BLaER1 (cell line): ENCODE measurements at regions not wholly inside any gene's neighbourhood (a gene's known extent, or its start where the extent isn't known, plus 50 kb on each side); places are given as distances from the start of the nearest gene placed in this dataset.

Experiments used
- H3K27ac ChIP-seq: shearing (Covaris generic); formaldehyde crosslinking; 2 replicates; pipeline ENCODE4 v1.8.1; 2022
- H3K27me3 ChIP-seq: shearing (Covaris generic); formaldehyde crosslinking; 2 replicates; pipeline ENCODE4 v1.8.1; 2022
- H3K36me3 ChIP-seq: shearing (Covaris generic); formaldehyde crosslinking; 2 replicates; pipeline ENCODE4 v1.8.1; 2022
- H3K4me1 ChIP-seq: shearing (Covaris generic); formaldehyde crosslinking; 2 replicates; pipeline ENCODE4 v1.8.1; 2022
- H3K4me2 ChIP-seq: shearing (Covaris generic); formaldehyde crosslinking; 2 replicates; pipeline ENCODE4 v1.8.1; 2022
- H3K4me3 ChIP-seq: shearing (Covaris generic); formaldehyde crosslinking; 2 replicates; pipeline ENCODE4 v1.8.1; 2022
- H3K9ac ChIP-seq: shearing (Covaris generic); formaldehyde crosslinking; 2 replicates; pipeline ENCODE4 v1.8.1; 2022
- H3K9me3 ChIP-seq: shearing (Covaris generic); formaldehyde crosslinking; 2 replicates; pipeline ENCODE4 v1.8.1; 2022
- H4K20me1 ChIP-seq: shearing (Covaris generic); formaldehyde crosslinking; 2 replicates; pipeline ENCODE4 v1.8.1; 2022
- Cebpa-rat ChIP-seq: shearing (Covaris generic); IDR thresholded peaks from 2 replicates; pipeline ENCODE4 v1.8.1; 2022

DNA sequence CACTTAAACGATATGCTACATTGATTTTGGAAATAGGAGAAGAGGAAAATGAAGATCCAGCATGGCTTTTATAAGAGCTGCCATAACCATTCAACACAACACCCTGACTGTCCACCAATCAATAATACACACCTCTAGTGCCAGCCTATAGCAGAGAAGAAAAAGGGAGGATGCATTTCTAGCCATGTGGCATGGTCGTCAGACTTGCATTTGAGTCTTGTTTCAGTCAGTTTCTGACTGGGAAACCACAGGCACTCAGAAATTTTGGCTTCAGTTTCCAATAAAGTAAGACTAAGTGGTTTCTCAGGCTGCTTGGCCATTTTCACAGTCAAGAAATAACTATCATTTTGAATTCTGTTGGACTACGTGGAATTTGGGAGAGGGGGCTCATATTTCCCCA, 523.5 kb upstream of the LRRC4C start:
- Histone ChIP-seq H3K4me1 (no peaks in the 10 kb centered on the region), H3K36me3 (no peaks in the 10 kb centered on the region), H3K27me3 (no peaks in the 10 kb centered on the region), H3K27ac (no peak overlapping the region), H3K4me2 (no peak overlapping the region), H4K20me1 (no peaks in the 10 kb centered on the region), H3K9me3 (no peaks in the 10 kb centered on the region), H3K4me3 (no peak overlapping the region), H3K9ac (no peak overlapping the region)
- TF ChIP-seq Cebpa-rat: no peak

DNA sequence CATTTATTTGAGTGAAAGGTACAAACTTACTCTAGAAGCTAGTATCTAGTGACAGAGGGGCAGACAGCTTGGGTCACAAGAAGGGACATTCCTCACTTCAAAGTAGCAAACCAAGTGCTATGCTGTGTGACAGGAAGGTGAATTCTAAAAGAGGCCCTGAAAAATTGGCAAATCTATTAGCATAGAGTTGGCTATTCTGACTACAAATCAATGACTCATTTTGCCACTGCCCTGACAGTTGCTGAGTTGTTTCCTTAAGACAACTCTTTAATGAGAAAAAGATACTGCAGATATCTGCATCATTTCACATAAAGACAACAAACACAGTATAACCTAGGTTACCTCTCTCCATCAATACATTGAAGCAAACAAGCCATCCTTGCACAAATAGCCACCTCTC, 524.0 kb upstream of the LRRC4C start:
- no peak for TF ChIP-seq Cebpa-rat
- H3K27me3 ChIP-seq: no peaks in the 10 kb centered on the region
- H4K20me1 ChIP-seq: no peaks in the 10 kb centered on the region
- no peak overlapping the region for H3K4me2 ChIP-seq
- no peak overlapping the region for H3K27ac ChIP-seq
- no peak overlapping the region for H3K4me3 ChIP-seq
- no peaks in the 10 kb centered on the region for H3K9me3 ChIP-seq
- no peak overlapping the region for H3K9ac ChIP-seq
- H3K36me3 ChIP-seq: no peaks in the 10 kb centered on the region
- no peaks in the 10 kb centered on the region for H3K4me1 ChIP-seq

DNA sequence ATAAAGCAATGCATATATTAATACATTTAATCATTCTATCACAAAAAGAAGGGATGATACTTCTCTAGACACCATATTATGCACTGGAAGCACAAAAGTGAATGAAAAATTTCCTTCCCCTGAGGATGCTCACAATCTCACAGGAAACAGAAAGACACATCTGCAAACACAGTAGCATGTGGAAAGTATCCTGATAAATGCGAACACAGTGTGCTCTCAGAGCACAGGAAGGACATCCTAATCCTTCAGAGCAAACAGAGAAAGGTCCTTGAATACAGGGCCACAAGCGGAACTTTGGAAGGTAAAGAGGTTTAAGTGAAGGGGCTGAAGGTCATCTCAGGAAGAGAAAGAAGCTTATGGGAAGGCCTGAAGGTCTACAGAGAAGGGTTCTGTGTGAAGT, 524.6 kb upstream of the LRRC4C start:
- no peak for TF ChIP-seq Cebpa-rat
- Histone ChIP-seq H3K36me3 (no peaks in the 10 kb centered on the region), H3K27ac (no peak overlapping the region), H3K4me1 (no peaks in the 10 kb centered on the region), H3K9me3 (no peaks in the 10 kb centered on the region), H3K27me3 (no peaks in the 10 kb centered on the region), H3K4me3 (no peak overlapping the region), H3K4me2 (no peak overlapping the region), H3K9ac (no peak overlapping the region), H4K20me1 (no peaks in the 10 kb centered on the region)

DNA sequence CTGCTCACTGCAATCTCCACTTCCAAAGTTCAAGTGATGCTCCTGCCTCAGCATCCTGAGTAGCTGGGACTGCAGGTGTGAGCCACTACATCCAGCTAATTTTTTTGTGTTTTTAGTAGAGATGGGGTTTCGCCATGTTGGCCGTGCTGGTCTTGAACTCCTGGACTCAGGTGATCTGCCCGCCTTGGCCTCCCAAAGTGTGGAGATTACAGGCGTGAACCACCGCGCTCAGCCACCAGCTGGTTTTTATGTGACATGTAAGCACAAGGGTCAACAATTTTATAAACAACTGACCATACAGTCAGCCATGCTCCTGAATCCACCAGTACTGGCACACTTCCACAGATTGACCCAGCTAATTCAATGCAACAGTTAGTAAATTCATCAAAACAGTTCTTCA, 526.3 kb upstream of the LRRC4C start:
- no peaks in the 10 kb centered on the region for H3K27me3 ChIP-seq
- no peak overlapping the region for H3K4me3 ChIP-seq
- no peaks in the 10 kb centered on the region for H3K36me3 ChIP-seq
- H3K27ac ChIP-seq: no peak overlapping the region
- H3K9me3 ChIP-seq: no peaks in the 10 kb centered on the region
- H3K4me1 ChIP-seq: no peaks in the 10 kb centered on the region
- H4K20me1 ChIP-seq: no peaks in the 10 kb centered on the region
- H3K9ac ChIP-seq: no peak overlapping the region
- no peak for TF ChIP-seq Cebpa-rat
- no peak overlapping the region for H3K4me2 ChIP-seq

DNA sequence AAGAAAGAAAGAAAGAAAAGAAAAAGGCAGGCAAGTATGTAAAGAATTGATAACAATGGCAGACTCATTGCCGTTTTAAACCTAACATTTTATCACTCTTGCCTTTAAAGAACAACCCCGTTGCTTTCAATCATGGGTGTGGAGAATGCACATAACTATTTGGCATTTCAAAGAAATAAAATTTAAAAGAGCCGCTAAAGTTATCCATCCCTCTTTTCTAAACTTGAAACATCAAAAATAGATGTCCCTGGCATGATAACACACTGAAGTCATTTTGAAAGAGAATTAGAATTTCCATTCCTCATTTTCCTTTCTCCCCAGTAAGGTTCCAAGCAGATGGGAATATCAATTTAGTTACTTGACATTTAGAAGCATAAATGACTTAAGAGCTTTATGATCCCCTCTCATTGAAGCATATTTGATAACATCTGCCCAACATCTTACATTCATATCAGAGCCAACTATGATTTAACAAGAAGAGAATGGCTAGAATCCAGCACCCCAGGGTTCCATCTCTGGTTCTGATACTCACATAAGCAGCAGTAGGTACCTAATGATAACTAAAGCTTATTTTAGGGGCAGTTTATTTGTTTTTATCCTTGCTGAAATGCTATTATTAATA, 529.6 kb upstream of the LRRC4C start:
- H3K4me1 ChIP-seq: no peaks in the 10 kb centered on the region
- no peaks in the 10 kb centered on the region for H3K36me3 ChIP-seq
- H3K27me3 ChIP-seq: no peaks in the 10 kb centered on the region
- H4K20me1 ChIP-seq: no peaks in the 10 kb centered on the region
- H3K9me3 ChIP-seq: no peaks in the 10 kb centered on the region
- H3K9ac ChIP-seq: no peak overlapping the region
- H3K4me2 ChIP-seq: no peak overlapping the region
- TF ChIP-seq Cebpa-rat: no peak
- H3K27ac ChIP-seq: no peak overlapping the region
- H3K4me3 ChIP-seq: no peak overlapping the region

DNA sequence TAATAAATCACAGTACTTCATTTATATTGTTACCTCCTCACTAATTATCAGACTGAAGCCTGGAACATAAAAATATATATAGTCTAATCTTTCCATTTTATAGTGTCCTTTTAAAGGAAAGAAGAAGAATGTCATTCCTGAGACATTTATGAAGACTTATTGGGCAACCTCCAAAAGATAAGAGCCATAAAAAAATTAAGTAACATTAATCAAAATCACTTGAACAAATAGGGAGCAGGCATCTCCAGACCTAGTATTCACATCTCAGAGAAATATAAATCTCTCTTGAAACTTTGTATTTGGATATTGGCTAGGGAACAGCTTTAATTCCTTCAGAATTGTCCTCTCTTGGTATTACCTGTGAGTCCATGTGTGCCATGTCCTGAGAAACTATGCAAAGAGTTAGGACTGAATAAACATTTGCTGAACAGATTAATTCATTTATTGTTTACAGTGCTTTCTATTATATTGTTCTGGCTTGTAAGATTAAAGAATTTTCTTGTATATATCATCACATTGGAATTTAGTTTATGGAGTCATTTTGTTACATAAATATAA, 530.5 kb upstream of the LRRC4C start:
- no peaks in the 10 kb centered on the region for H3K4me1 ChIP-seq
- no peak for TF ChIP-seq Cebpa-rat
- H3K9me3 ChIP-seq: no peaks in the 10 kb centered on the region
- H3K4me2 ChIP-seq: no peak overlapping the region
- H3K27ac ChIP-seq: no peak overlapping the region
- H3K36me3 ChIP-seq: no peaks in the 10 kb centered on the region
- H3K27me3 ChIP-seq: no peaks in the 10 kb centered on the region
- no peak overlapping the region for H3K4me3 ChIP-seq
- H3K9ac ChIP-seq: no peak overlapping the region
- no peaks in the 10 kb centered on the region for H4K20me1 ChIP-seq

DNA sequence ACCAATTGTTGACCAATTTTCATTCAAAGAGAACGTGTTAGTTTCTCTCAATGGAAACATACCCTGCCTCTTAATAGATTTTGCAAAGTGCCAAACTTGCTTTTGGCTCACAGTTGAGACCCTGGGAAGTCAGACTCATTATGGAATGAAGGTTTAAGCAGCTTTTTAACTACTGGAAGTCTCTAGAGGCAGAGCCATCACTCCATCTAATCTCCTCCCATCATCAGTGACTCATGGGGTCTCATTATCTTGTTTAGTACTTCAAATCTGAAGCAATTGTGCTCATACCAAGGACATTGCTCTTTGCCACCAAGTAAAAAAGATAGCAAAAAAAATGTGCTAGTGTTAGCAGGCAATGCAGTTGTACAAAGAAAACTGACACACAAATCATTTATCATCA, 537.1 kb upstream of the LRRC4C start:
- TF ChIP-seq Cebpa-rat: no peak
- Histone ChIP-seq H3K9ac (no peak overlapping the region), H3K36me3 (no peaks in the 10 kb centered on the region), H4K20me1 (no peaks in the 10 kb centered on the region), H3K27me3 (no peaks in the 10 kb centered on the region), H3K4me1 (no peaks in the 10 kb centered on the region), H3K9me3 (no peaks in the 10 kb centered on the region), H3K4me2 (no peak overlapping the region), H3K27ac (no peak overlapping the region), H3K4me3 (no peak overlapping the region)

DNA sequence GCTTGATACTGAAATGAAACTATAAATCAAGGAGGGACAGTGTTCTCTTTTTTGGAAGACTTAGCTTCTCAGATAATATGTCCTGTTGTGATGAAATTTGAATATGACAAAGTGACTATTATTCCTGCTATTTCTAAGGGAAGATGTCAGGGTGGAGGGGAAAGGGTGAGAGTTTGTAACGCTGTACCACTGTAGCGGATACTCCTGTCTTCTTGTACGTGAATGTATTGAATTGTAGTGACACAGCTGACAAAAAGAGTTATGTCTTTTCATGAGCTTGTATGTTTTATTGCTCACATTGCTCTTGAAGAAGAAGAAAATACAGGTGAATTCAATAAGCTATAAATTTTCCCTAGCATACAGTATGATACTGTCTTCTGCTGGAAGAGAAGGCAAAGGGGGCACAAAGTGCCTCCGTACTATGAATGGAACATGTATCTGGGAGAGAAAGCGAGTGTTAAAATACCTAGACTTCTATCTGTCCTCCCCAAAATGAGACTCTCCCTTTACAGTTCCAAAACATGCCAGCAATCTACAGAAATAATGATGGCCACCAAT, 538.5 kb upstream of the LRRC4C start:
- H3K36me3 ChIP-seq: no peaks in the 10 kb centered on the region
- H3K4me3 ChIP-seq: no peak overlapping the region
- H3K9ac ChIP-seq: no peak overlapping the region
- no peak overlapping the region for H3K27ac ChIP-seq
- no peaks in the 10 kb centered on the region for H3K27me3 ChIP-seq
- H4K20me1 ChIP-seq: no peaks in the 10 kb centered on the region
- H3K9me3 ChIP-seq: no peaks in the 10 kb centered on the region
- no peaks in the 10 kb centered on the region for H3K4me1 ChIP-seq
- no peak overlapping the region for H3K4me2 ChIP-seq
- no peak for TF ChIP-seq Cebpa-rat

DNA sequence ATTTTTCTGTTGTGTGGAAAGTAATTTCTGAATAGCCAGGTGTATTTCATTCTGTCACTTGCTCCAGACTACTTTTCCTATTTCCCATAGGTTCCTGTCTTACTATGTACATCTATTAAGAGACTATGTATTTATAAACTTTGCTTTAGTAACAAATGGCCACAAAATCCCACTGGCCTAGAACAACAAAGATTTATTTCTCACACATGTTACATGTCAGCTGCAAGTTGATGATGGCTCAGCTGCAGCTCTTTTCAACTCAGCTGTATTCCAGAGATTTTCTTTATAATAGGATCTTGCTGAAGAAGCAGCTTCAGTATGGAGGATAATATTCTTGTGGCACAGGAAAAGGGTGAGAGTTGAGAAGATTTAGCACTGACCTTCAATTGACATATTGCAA, 539.6 kb upstream of the LRRC4C start:
- Histone ChIP-seq H3K4me1 (no peaks in the 10 kb centered on the region), H3K27ac (no peak overlapping the region), H4K20me1 (no peaks in the 10 kb centered on the region), H3K27me3 (no peaks in the 10 kb centered on the region), H3K4me2 (no peak overlapping the region), H3K36me3 (no peaks in the 10 kb centered on the region), H3K9ac (no peak overlapping the region), H3K9me3 (no peaks in the 10 kb centered on the region), H3K4me3 (no peak overlapping the region)
- no peak for TF ChIP-seq Cebpa-rat

DNA sequence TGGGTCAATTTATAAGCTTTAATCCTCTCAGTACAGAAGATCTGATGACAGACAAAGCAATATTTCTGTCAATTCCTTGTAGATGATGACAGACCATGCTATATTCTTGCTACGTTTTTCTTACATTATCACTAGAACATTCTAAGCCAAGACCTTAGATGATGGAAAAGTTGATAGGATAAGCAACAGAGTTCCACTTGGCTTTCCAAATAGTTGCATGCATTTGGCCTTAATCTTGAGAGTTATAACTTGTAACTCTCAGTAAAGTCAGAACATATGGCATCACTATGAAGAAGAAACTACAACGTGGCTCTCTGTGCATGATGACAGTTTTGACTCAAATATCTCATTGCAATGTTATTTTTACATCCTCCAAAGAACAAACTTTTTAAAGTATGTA, 544.3 kb upstream of the LRRC4C start:
- no peak overlapping the region for H3K4me2 ChIP-seq
- H3K27me3 ChIP-seq: no peaks in the 10 kb centered on the region
- H3K4me3 ChIP-seq: no peak overlapping the region
- no peaks in the 10 kb centered on the region for H3K9me3 ChIP-seq
- TF ChIP-seq Cebpa-rat: no peak
- H3K4me1 ChIP-seq: no peaks in the 10 kb centered on the region
- H3K9ac ChIP-seq: no peak overlapping the region
- no peaks in the 10 kb centered on the region for H4K20me1 ChIP-seq
- H3K36me3 ChIP-seq: no peaks in the 10 kb centered on the region
- H3K27ac ChIP-seq: no peak overlapping the region
